ENCODE measurements at regions not wholly inside any gene's neighbourhood (a gene's known extent, or its start where the extent isn't known, plus 50 kb on each side); places are given as distances from the start of the nearest gene placed in this dataset.
"Not testable (repeated sequence)": the region's sequence is repeated elsewhere in the genome, so short reads cannot be mapped to it uniquely, and the experiment has no call there.

DNA sequence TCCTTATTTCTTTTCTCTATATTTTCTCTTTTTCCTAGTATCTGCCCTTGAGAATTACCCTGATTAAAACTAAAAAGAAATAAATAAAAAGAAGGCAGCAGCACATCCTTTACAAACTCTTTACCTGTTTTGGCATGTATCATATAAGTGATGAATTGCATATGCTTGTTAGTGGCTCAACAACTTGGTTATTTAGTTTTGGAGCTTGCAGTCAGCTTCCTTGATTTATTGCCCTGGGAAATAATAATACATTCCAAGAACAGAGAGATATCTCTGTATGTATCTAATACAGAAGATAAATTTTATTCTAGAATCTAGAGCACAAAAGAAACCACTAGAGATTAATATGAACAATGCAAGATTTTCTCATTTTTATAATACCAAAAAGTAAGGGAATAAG is 139.8 kb upstream of the ZC3H15 start:
- no peak for DNase-seq
- Histone ChIP-seq H3K4me1 (peaks cover 0 to 32% (median 5%) of the 10 kb centered on the region in 9 donors), H3K36me3 (no peaks in the 10 kb centered on the region), H3K27me3 (no peaks in the 10 kb centered on the region), H3K4me3 (no peak overlapping the region), H3K27ac (no peak overlapping the region), H3K9me3 (no peaks in the 10 kb centered on the region)
- ATAC-seq, result no peak
- TF ChIP-seq, protein P1, sequence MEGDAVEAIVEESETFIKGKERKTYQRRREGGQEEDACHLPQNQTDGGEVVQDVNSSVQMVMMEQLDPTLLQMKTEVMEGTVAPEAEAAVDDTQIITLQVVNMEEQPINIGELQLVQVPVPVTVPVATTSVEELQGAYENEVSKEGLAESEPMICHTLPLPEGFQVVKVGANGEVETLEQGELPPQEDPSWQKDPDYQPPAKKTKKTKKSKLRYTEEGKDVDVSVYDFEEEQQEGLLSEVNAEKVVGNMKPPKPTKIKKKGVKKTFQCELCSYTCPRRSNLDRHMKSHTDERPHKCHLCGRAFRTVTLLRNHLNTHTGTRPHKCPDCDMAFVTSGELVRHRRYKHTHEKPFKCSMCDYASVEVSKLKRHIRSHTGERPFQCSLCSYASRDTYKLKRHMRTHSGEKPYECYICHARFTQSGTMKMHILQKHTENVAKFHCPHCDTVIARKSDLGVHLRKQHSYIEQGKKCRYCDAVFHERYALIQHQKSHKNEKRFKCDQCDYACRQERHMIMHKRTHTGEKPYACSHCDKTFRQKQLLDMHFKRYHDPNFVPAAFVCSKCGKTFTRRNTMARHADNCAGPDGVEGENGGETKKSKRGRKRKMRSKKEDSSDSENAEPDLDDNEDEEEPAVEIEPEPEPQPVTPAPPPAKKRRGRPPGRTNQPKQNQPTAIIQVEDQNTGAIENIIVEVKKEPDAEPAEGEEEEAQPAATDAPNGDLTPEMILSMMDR (IDR thresholded peaks at IDR 0.05), result no peak
- intact Hi-C loops (cut with DNase I), result no loop called here

- TF ChIP-seq, protein P1 (IDR thresholded peaks at IDR 0.05), result no peak
- Histone ChIP-seq H3K27ac (no peak overlapping the region), H3K4me3 (no peak overlapping the region), H3K9me3 (peaks cover 0 to 5% (median 0%) of the 10 kb centered on the region in 11 donors), H3K4me1 (peaks cover 0 to 32% (median 5%) of the 10 kb centered on the region in 9 donors), H3K36me3 (no peaks in the 10 kb centered on the region), H3K27me3 (no peaks in the 10 kb centered on the region)
- ATAC-seq (peak in 1 of 8 donors; percentile 35), DNase-seq (no peak)
- intact Hi-C loops (cut with DNase I), result no loop called here
Measured at GRCh38 chr2:186347472-186347871, 138.6 kb upstream of the ZC3H15 start.

GRCh38 chr2:186348200-186348599 is 137.9 kb upstream of the ZC3H15 start:
- intact Hi-C loops (cut with DNase I), result no loop called here
- H3K9me3 ChIP-seq, result peaks cover 0 to 12% (median 0%) of the 10 kb centered on the region in 11 donors
- H3K27ac ChIP-seq, result no peak overlapping the region

DNA sequence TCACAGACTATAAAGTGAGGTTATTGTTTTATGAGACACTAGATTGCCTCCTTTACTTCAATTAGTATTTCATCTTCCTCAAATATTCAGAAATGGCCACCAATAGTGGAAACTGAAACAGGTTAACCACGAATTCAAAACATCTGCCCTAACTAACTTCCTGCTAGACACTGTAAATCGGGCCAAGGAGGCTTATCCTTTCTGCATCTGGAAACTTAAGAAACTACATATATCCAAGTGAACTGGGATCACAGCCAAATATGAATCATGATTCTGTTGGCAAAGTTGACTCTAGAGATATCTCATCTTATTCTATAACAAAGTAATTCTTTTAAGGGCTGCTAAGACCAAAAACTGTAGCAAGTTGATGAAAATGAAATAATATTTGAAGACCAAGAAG is 136.6 kb upstream of the ZC3H15 start:
- no peak overlapping the region for H3K4me3 ChIP-seq
- intact Hi-C loops (cut with DNase I), result no loop called here
- no peaks in the 10 kb centered on the region for H3K27me3 ChIP-seq
- TF ChIP-seq, protein P1 (IDR thresholded peaks at IDR 0.05), result no peak
- H3K9me3 ChIP-seq, result peaks cover 0 to 24% (median 0%) of the 10 kb centered on the region in 11 donors
- ATAC-seq (no peak), DNase-seq (no peak)
- peaks cover 0 to 32% (median 5%) of the 10 kb centered on the region in 9 donors for H3K4me1 ChIP-seq
- no peaks in the 10 kb centered on the region for H3K36me3 ChIP-seq
- WGBS, 2 donors, result 34 to 54% methylated on average over 2 of the region's 2 CpGs
- H3K27ac ChIP-seq, result no peak overlapping the region

More at GRCh38 chr2:186348200-186348599, 137.9 kb upstream of the ZC3H15 start:
- ATAC-seq (no peak), DNase-seq (no peak)
- H3K27me3 ChIP-seq, result no peaks in the 10 kb centered on the region
- H3K4me1 ChIP-seq, result peaks cover 0 to 32% (median 5%) of the 10 kb centered on the region in 9 donors
- no peak overlapping the region for H3K4me3 ChIP-seq
- H3K36me3 ChIP-seq, result no peaks in the 10 kb centered on the region
- WGBS, 2 donors, result 44 to 57% methylated on average over 1 of the region's 1 CpG
- TF ChIP-seq, protein P1 (IDR thresholded peaks at IDR 0.05), result no peak

- peaks cover 0 to 28% (median 0%) of the 10 kb centered on the region in 11 donors for H3K9me3 ChIP-seq
- intact Hi-C loops (cut with DNase I); H3K4me3 ChIP-seq; H3K36me3 ChIP-seq; H3K27me3 ChIP-seq; H3K4me1 ChIP-seq; DNase-seq; H3K27ac ChIP-seq; ATAC-seq: not testable (repeated sequence)
- 80 to 87% methylated on average over 3 of the region's 3 CpGs for WGBS, 2 donors
Measured at GRCh38 chr2:186354160-186354559, 131.9 kb upstream of the ZC3H15 start.
